HL-60 (cell line): ENCODE measurements at regions not wholly inside any gene's neighbourhood (a gene's known extent, or its start where the extent isn't known, plus 50 kb on each side); places are given as distances from the start of the nearest gene placed in this dataset.

Source experiments
- DNase-seq, 2 experiments: peaks; one replicate each; pipeline ENCODE4 v3.0.0-alpha.2; 2010 to 2020; ENCODE audit warnings: low read depth in 1 of 2, low spot score in 1 of 2
- H3K27ac ChIP-seq: fragments of 250-450 bp; sonication (Bioruptor Pico); replicated peaks from 2 replicates; pipeline ENCODE4 v1.5.1; 2020; ENCODE audit warnings: mild to moderate bottlenecking, moderate library complexity
- H3K27me3 ChIP-seq: fragments of 250-450 bp; sonication (Bioruptor Pico); 2 replicates; pipeline ENCODE4 v1.5.1; 2021; ENCODE audit warnings: mild to moderate bottlenecking, moderate library complexity; ENCODE audit not compliant: insufficient read depth, poor library complexity, severe bottlenecking
- H3K4me3 ChIP-seq: replicated peaks from 2 replicates; pipeline ENCODE4 v1.5.1; 2011; ENCODE audit warnings: mild to moderate bottlenecking, control low read depth, low read length; ENCODE audit not compliant: insufficient read depth
- CTCF ChIP-seq: IDR thresholded peaks from one replicate; pipeline ENCODE4 v1.5.1; 2011; ENCODE audit warnings: low read length, control low read depth, inconsistent platforms; ENCODE audit not compliant: insufficient read depth
- GABPA ChIP-seq: IDR thresholded peaks from 2 replicates; pipeline ENCODE4 v1.6.1; 2012; ENCODE audit warnings: low read depth
- POLR2AphosphoS5 ChIP-seq: IDR thresholded peaks from 2 replicates; pipeline ENCODE4 v1.6.1; 2012; ENCODE audit warnings: low read depth
- REST ChIP-seq: IDR thresholded peaks from 2 replicates; pipeline ENCODE4 v1.6.1; 2012; ENCODE audit warnings: low read depth; ENCODE audit not compliant: insufficient replicate concordance
- SPI1 ChIP-seq: IDR thresholded peaks from 2 replicates; pipeline ENCODE4 v1.6.1; 2012; ENCODE audit warnings: low read depth, mild to moderate bottlenecking, borderline replicate concordance

- Histone ChIP-seq H3K4me3 (no peak overlapping the region), H3K27ac (no peak overlapping the region), H3K27me3 (no peaks in the 10 kb centered on the region)
- no peak for TF ChIP-seq REST
- TF ChIP-seq CTCF: no peak
- TF ChIP-seq SPI1: no peak
- no peak for TF ChIP-seq GABPA
- TF ChIP-seq POLR2AphosphoS5: no peak
- DNase-seq: no peak
Observed at GRCh38 chr17:70017941-70018340, 57.1 kb upstream of the KCNJ16 start.

GRCh38 chr17:70021726-70022125, 53.3 kb upstream of the KCNJ16 start:
- no peak overlapping the region for H3K4me3 ChIP-seq
- TF ChIP-seq REST: no peak
- TF ChIP-seq CTCF: no peak
- TF ChIP-seq POLR2AphosphoS5: no peak
- no peak for TF ChIP-seq GABPA
- no peak for TF ChIP-seq SPI1
- no peak overlapping the region for H3K27ac ChIP-seq
- no peaks in the 10 kb centered on the region for H3K27me3 ChIP-seq
- DNase-seq: no peak

GRCh38 chr17:70022175-70022574, 52.9 kb upstream of the KCNJ16 start:
- TF ChIP-seq CTCF (no peak), POLR2AphosphoS5 (no peak), SPI1 (no peak), REST (no peak), GABPA (no peak)
- Histone ChIP-seq H3K27ac (no peak overlapping the region), H3K27me3 (no peaks in the 10 kb centered on the region), H3K4me3 (no peak overlapping the region)
- no peak for DNase-seq
